ENCODE measurements at regions not wholly inside any gene's neighbourhood (a gene's known extent, or its start where the extent isn't known, plus 50 kb on each side); places are given as distances from the start of the nearest gene placed in this dataset.

DNA sequence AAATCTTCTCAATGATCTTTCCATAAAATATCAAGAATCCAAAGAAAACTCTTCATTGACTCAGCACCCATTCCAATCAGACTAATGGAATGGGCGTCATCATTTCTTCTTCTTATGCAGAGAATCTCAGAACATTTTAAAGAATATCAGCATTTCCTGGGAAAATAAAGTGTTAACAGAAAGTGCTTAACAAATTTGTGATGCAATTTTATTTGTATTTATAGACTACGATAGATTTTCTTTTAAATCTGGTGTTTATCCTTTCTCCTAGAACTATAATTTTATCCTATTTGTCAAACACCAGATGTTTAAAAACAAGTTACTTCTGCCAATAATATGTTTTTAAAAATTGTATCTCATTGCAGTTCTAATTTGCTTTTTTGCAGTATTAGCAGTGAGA is 330.7 kb downstream of the COL12A1 start:
- TF ChIP-seq, protein P1, sequence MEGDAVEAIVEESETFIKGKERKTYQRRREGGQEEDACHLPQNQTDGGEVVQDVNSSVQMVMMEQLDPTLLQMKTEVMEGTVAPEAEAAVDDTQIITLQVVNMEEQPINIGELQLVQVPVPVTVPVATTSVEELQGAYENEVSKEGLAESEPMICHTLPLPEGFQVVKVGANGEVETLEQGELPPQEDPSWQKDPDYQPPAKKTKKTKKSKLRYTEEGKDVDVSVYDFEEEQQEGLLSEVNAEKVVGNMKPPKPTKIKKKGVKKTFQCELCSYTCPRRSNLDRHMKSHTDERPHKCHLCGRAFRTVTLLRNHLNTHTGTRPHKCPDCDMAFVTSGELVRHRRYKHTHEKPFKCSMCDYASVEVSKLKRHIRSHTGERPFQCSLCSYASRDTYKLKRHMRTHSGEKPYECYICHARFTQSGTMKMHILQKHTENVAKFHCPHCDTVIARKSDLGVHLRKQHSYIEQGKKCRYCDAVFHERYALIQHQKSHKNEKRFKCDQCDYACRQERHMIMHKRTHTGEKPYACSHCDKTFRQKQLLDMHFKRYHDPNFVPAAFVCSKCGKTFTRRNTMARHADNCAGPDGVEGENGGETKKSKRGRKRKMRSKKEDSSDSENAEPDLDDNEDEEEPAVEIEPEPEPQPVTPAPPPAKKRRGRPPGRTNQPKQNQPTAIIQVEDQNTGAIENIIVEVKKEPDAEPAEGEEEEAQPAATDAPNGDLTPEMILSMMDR (IDR thresholded peaks at IDR 0.05): no peak
- TF ChIP-seq POLR2A (IDR thresholded peaks at IDR 0.05): no peak
